SH-SY5Y (cell line): ENCODE measurements at regions not wholly inside any gene's neighbourhood (a gene's known extent, or its start where the extent isn't known, plus 50 kb on each side); places are given as distances from the start of the nearest gene placed in this dataset.

ENCODE experiments used
- GATA2 ChIP-seq: IDR thresholded peaks from 2 replicates; pipeline ENCODE4 v1.6.1; 2011; ENCODE audit warnings: mild to moderate bottlenecking, low read depth, low read length
- GATA3 ChIP-seq: IDR thresholded peaks from 2 replicates; pipeline ENCODE4 v1.6.1; 2011; ENCODE audit warnings: low read depth, mild to moderate bottlenecking, low read length, moderate library complexity

GRCh38 chr12:83630526-83630925, 943.8 kb downstream of the TMTC2 start:
- TF ChIP-seq GATA2 (no peak), GATA3 (no peak)
